GM12874 (cell line): ENCODE measurements at regions not wholly inside any gene's neighbourhood (a gene's known extent, or its start where the extent isn't known, plus 50 kb on each side); places are given as distances from the start of the nearest gene placed in this dataset.

ENCODE experiments used
- CTCF ChIP-seq: IDR thresholded peaks from 2 replicates; pipeline ENCODE4 v1.5.1; 2011; ENCODE audit warnings: low read depth, mild to moderate bottlenecking, control low read depth, low read length, moderate library complexity; ENCODE audit not compliant: insufficient read depth

- no peak for TF ChIP-seq CTCF
Measured at GRCh38 chr12:65592416-65592815, 231.9 kb upstream of the HMGA2 start.

- TF ChIP-seq CTCF = no peak
Measured at GRCh38 chr12:65593239-65593701, 231.0 kb upstream of the HMGA2 start.

- TF ChIP-seq CTCF = no peak
Measured at GRCh38 chr12:65594409-65594808, 229.9 kb upstream of the HMGA2 start.

GRCh38 chr12:65595016-65595560, 229.2 kb upstream of the HMGA2 start:
- no peak for TF ChIP-seq CTCF

- no peak for TF ChIP-seq CTCF
Measured at GRCh38 chr12:65596514-65597091, 227.7 kb upstream of the HMGA2 start.

GRCh38 chr12:65597527-65597926, 226.8 kb upstream of the HMGA2 start:
- no peak for TF ChIP-seq CTCF

GRCh38 chr12:65598688-65599087, 225.6 kb upstream of the HMGA2 start:
- no peak for TF ChIP-seq CTCF
